H9 (cell line): ENCODE measurements at regions not wholly inside any gene's neighbourhood (a gene's known extent, or its start where the extent isn't known, plus 50 kb on each side); places are given as distances from the start of the nearest gene placed in this dataset.

Source experiments
- DNase-seq: peaks from one replicate; pipeline ENCODE4 v3.0.0-alpha.2; 2017
- H2AFZ ChIP-seq: one replicate; pipeline ENCODE4 v1.6.1; 2013; ENCODE audit warnings: mild to moderate bottlenecking, low read length, control low read depth, moderate library complexity
- H2AK5ac ChIP-seq: 2 replicates; pipeline ENCODE4 v1.6.1; 2013; ENCODE audit warnings: low read length, control low read depth, mixed read lengths; ENCODE audit not compliant: insufficient read length
- H2BK120ac ChIP-seq: one replicate; pipeline ENCODE4 v1.6.1; 2013; ENCODE audit warnings: low read depth, mild to moderate bottlenecking, low read length, control low read depth, inconsistent platforms; ENCODE audit not compliant: poor library complexity, severe bottlenecking
- H2BK12ac ChIP-seq: 2 replicates; pipeline ENCODE4 v1.6.1; 2013; ENCODE audit warnings: low read length, control low read depth, mixed read lengths, low read depth; ENCODE audit not compliant: insufficient read length
- H2BK15ac ChIP-seq: 2 replicates; pipeline ENCODE4 v1.6.1; 2013; ENCODE audit warnings: low read depth, low read length, control low read depth
- H2BK20ac ChIP-seq: one replicate; pipeline ENCODE4 v1.6.1; 2013; ENCODE audit warnings: low read depth, mild to moderate bottlenecking, low read length, control low read depth, inconsistent platforms; ENCODE audit not compliant: poor library complexity, severe bottlenecking
- H2BK5ac ChIP-seq: 2 replicates; pipeline ENCODE4 v1.6.1; 2013; ENCODE audit warnings: low read length, control low read depth, mixed read lengths; ENCODE audit not compliant: insufficient read length
- H3K14ac ChIP-seq: 2 replicates; pipeline ENCODE4 v1.6.1; 2013; ENCODE audit warnings: low read length, control low read depth; ENCODE audit not compliant: insufficient read depth
- H3K18ac ChIP-seq: 2 replicates; pipeline ENCODE4 v1.6.1; 2013; ENCODE audit warnings: low read depth, mild to moderate bottlenecking, mixed read lengths, low read length, control low read depth; ENCODE audit not compliant: insufficient read length
- H3K23ac ChIP-seq: 2 replicates; pipeline ENCODE4 v1.6.1; 2013; ENCODE audit warnings: low read length, control low read depth, mixed read lengths, low read depth; ENCODE audit not compliant: insufficient read length
- H3K23me2 ChIP-seq: 2 replicates; pipeline ENCODE4 v1.6.1; 2013; ENCODE audit warnings: low read depth, mild to moderate bottlenecking, mixed read lengths, low read length, control low read depth; ENCODE audit not compliant: insufficient read length, poor library complexity, severe bottlenecking
- H3K27ac ChIP-seq: 2 replicates; pipeline ENCODE4 v1.5.1; 2013; ENCODE audit warnings: low read length, control low read depth, mixed read lengths, low read depth; ENCODE audit not compliant: insufficient read length
- H3K27me3 ChIP-seq: 2 replicates; pipeline ENCODE4 v1.6.1; 2013; ENCODE audit warnings: low read length, control low read depth, inconsistent platforms; ENCODE audit not compliant: insufficient read depth
- H3K4ac ChIP-seq: 2 replicates; pipeline ENCODE4 v1.6.1; 2013; ENCODE audit warnings: low read depth, mild to moderate bottlenecking, control low read depth, inconsistent platforms, low read length, moderate library complexity
- H3K4me1 ChIP-seq: 2 replicates; pipeline ENCODE4 v1.6.1; 2013; ENCODE audit warnings: low read length, control low read depth, inconsistent platforms; ENCODE audit not compliant: insufficient read depth
- H3K4me2 ChIP-seq: 2 replicates; pipeline ENCODE4 v1.6.1; 2013; ENCODE audit warnings: low read length, control low read depth, mixed read lengths; ENCODE audit not compliant: insufficient read length, insufficient read depth
- H3K56ac ChIP-seq: 2 replicates; pipeline ENCODE4 v1.6.1; 2013; ENCODE audit warnings: low read depth, mild to moderate bottlenecking, mixed read lengths, low read length, control low read depth; ENCODE audit not compliant: insufficient read length
- H3K79me1 ChIP-seq: 2 replicates; pipeline ENCODE4 v1.6.1; 2013; ENCODE audit warnings: low read depth, mild to moderate bottlenecking, moderate library complexity, low read length, control low read depth, inconsistent platforms; ENCODE audit not compliant: insufficient read depth, poor library complexity, severe bottlenecking
- H3K79me2 ChIP-seq: 2 replicates; pipeline ENCODE4 v1.6.1; 2013; ENCODE audit warnings: low read length, control low read depth, inconsistent platforms; ENCODE audit not compliant: insufficient read depth
- H3K9ac ChIP-seq: 2 replicates; pipeline ENCODE4 v1.6.1; 2013; ENCODE audit warnings: low read length, control low read depth, mixed read lengths; ENCODE audit not compliant: insufficient read length; ENCODE audit errors: extremely low read depth
- H3K9me3 ChIP-seq: one replicate; pipeline ENCODE4 v1.6.1; 2013; ENCODE audit warnings: low read depth, low read length, inconsistent platforms; ENCODE audit not compliant: control insufficient read depth
- H3T11ph ChIP-seq: one replicate; pipeline ENCODE4 v1.6.1; 2013; ENCODE audit warnings: mild to moderate bottlenecking, low read length, control low read depth, inconsistent platforms
- H4K20me1 ChIP-seq: one replicate; pipeline ENCODE4 v1.6.1; 2013; ENCODE audit not compliant: control insufficient read depth, insufficient read length, insufficient read depth
- H4K5ac ChIP-seq: 2 replicates; pipeline ENCODE4 v1.6.1; 2013; ENCODE audit warnings: low read depth, mild to moderate bottlenecking, mixed read lengths, low read length, control low read depth; ENCODE audit not compliant: insufficient read length
- H4K8ac ChIP-seq: replicated peaks from 2 replicates; pipeline ENCODE4 v1.6.1; 2013; ENCODE audit warnings: low read length, control low read depth, mixed read lengths, low read depth; ENCODE audit not compliant: insufficient read length
- H4K91ac ChIP-seq: 2 replicates; pipeline ENCODE4 v1.6.1; 2013; ENCODE audit warnings: low read depth, mild to moderate bottlenecking, moderate library complexity, mixed read lengths, low read length, control low read depth; ENCODE audit not compliant: insufficient read length
- H3K27ac Mint-ChIP-seq, 3 experiments: 2 replicates in 2 of 3; 3 replicates in 1 of 3; pipeline ENCODE4 v1.8.0; 2020 to 2021; ENCODE audit warnings: mixed read lengths in 3 of 3, mild to moderate bottlenecking in 1 of 3, moderate library complexity in 1 of 3
- H3K27me3 Mint-ChIP-seq: 2 replicates; pipeline ENCODE4 v1.8.0; 2021; ENCODE audit warnings: low read depth, mild to moderate bottlenecking, moderate library complexity, mixed read lengths
- H3K36me3 Mint-ChIP-seq, 3 experiments: 2 replicates in 2 of 3; 3 replicates in 1 of 3; pipeline ENCODE4 v1.8.0; 2020 to 2021; ENCODE audit warnings: low read depth in 3 of 3, mixed read lengths in 3 of 3; ENCODE audit not compliant: insufficient read depth in 1 of 3
- H3K4me1 Mint-ChIP-seq, 2 experiments: 2 replicates each; pipeline ENCODE4 v1.8.0; 2020; ENCODE audit warnings: mixed read lengths in 2 of 2
- H3K4me3 Mint-ChIP-seq, 2 experiments: 2 replicates in 1 of 2; 3 replicates in 1 of 2; pipeline ENCODE4 v1.8.0; 2020 to 2021; ENCODE audit warnings: mild to moderate bottlenecking in 2 of 2, mixed read lengths in 2 of 2, moderate library complexity in 1 of 2
- H3K9me3 Mint-ChIP-seq, 2 experiments: 2 replicates in 1 of 2; 3 replicates in 1 of 2; pipeline ENCODE4 v1.8.0; 2020; ENCODE audit warnings: mild to moderate bottlenecking in 2 of 2, mixed read lengths in 2 of 2, moderate library complexity in 1 of 2
- CTCF ChIP-seq: fragments of 200-600 bp; sonication (generic); conservative IDR thresholded peaks from 3 replicates; pipeline ENCODE4 v1.8.0; 2021; ENCODE audit warnings: antibody characterized with exemption, mild to moderate bottlenecking
- WGBS: extraction: QIAGEN DNeasy Blood & Tissue Kit; methylation state at CpG from one replicate; pipeline ENCODE4 v1.1.7; 2013; ENCODE audit warnings: missing lambda C conversion rate, low lambda C conversion rate, mixed read lengths; ENCODE audit not compliant: insufficient read length; ENCODE audit errors: extremely low coverage; 5-methylcytosine and 5-hydroxymethylcytosine counted together

GRCh38 chr17:14935139-14935841 lies 329.8 kb downstream of the PMP22 start:
- H3K14ac ChIP-seq, result no peak overlapping the region
- TF ChIP-seq CTCF, result no peak
- H2AK5ac ChIP-seq, result no peak overlapping the region
- Mint-ChIP-seq H3K4me3 (no peak overlapping the region), H3K4me1 (peaks cover 10 to 14% of the 10 kb centered on the region in 2 experiments), H3K27ac (no peak overlapping the region), H3K36me3 (no peaks in the 10 kb centered on the region), H3K9me3 (no peaks in the 10 kb centered on the region), H3K27me3 (no peaks in the 10 kb centered on the region)
- H2BK5ac ChIP-seq, result no peak overlapping the region
- H3K79me2 ChIP-seq, result no peaks in the 10 kb centered on the region
- no peak overlapping the region for H3K9ac ChIP-seq
- H4K20me1 ChIP-seq, result no peaks in the 10 kb centered on the region
- no peaks in the 10 kb centered on the region for H3K27me3 ChIP-seq
- no peak overlapping the region for H3K18ac ChIP-seq
- H2BK15ac ChIP-seq, result no peak overlapping the region
- no peak overlapping the region for H4K91ac ChIP-seq
- H3T11ph ChIP-seq, result no peak overlapping the region
- no peak overlapping the region for H2BK20ac ChIP-seq
- no peak overlapping the region for H3K23ac ChIP-seq
- no peak overlapping the region for H4K5ac ChIP-seq
- H3K79me1 ChIP-seq, result no peaks in the 10 kb centered on the region
- H3K9me3 ChIP-seq, result no peaks in the 10 kb centered on the region
- no peak overlapping the region for H2AFZ ChIP-seq
- no peak overlapping the region for H3K27ac ChIP-seq
- H3K23me2 ChIP-seq, result no peaks in the 10 kb centered on the region
- peaks cover 2% of the 10 kb centered on the region; the same call in 1 of the 2 replicates for H3K4me1 ChIP-seq
- no peak overlapping the region for H2BK120ac ChIP-seq
- H4K8ac ChIP-seq, result no peak overlapping the region
- no peak for DNase-seq
- no peak overlapping the region for H3K4ac ChIP-seq
- no peak overlapping the region for H3K56ac ChIP-seq
- H3K4me2 ChIP-seq, result no peak overlapping the region
- no peak overlapping the region for H2BK12ac ChIP-seq
- no CpG with 5 or more reads among the region's 7 CpGs for WGBS
